ENCODE measurements at regions not wholly inside any gene's neighbourhood (a gene's known extent, or its start where the extent isn't known, plus 50 kb on each side); places are given as distances from the start of the nearest gene placed in this dataset.

DNA sequence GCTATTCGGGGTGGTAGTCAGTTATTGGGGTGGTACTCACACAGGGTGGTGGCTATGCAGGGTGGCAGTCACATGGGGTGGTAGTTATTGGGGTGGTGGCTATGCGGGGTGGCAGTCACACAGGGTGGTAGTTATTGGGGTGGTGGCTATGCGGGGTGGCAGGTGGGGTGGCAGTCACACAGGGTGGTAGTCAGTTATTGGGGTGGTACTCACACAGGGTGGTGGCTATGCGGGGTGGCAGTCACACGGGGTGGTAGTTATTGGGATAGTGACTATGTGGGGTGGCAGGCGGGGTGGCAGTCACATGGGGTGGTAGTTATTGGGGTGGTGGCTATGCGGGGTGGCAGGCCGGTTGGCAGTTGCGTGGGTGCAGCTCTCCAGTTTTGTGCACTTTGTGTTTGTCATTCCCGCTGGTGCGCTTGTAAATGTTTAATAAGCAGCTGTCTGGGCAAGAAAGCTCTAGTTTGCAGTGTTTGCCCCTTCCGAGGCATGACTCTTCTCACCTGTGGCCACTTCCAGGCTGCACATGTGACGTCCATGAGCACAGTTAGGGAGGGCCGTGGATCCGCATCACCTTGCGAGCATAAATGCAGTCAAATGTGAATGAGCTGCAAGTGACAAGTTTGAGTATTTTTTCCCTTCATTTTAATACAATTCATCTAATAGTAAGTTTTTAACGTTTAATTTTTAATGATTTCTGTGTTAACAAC, 219.0 kb upstream of the CST7 start:
- no peaks in the 10 kb centered on the region for H3K4me1 ChIP-seq (ENCODE audit: control insufficient read depth, low read length)
- no peaks in the 10 kb centered on the region for H4K20me1 ChIP-seq (ENCODE audit: control insufficient read depth, insufficient read depth, low read depth, low read length)
- no peak overlapping the region for H3K4me2 ChIP-seq (ENCODE audit: low read length)
- no peaks in the 10 kb centered on the region for H3K79me2 ChIP-seq (ENCODE audit: control insufficient read depth, low read length)
- H3K27me3 ChIP-seq (ENCODE audit: control insufficient read depth, low read length), result no peaks in the 10 kb centered on the region
- no peak overlapping the region for H3K4me3 ChIP-seq (ENCODE audit: low read length)
- H3K27ac ChIP-seq (ENCODE audit: low read depth, low read length), result no peak overlapping the region
- H3K9me3 ChIP-seq (ENCODE audit: control insufficient read depth, insufficient read depth, low read length), result no peaks in the 10 kb centered on the region
- TF ChIP-seq, protein P1, sequence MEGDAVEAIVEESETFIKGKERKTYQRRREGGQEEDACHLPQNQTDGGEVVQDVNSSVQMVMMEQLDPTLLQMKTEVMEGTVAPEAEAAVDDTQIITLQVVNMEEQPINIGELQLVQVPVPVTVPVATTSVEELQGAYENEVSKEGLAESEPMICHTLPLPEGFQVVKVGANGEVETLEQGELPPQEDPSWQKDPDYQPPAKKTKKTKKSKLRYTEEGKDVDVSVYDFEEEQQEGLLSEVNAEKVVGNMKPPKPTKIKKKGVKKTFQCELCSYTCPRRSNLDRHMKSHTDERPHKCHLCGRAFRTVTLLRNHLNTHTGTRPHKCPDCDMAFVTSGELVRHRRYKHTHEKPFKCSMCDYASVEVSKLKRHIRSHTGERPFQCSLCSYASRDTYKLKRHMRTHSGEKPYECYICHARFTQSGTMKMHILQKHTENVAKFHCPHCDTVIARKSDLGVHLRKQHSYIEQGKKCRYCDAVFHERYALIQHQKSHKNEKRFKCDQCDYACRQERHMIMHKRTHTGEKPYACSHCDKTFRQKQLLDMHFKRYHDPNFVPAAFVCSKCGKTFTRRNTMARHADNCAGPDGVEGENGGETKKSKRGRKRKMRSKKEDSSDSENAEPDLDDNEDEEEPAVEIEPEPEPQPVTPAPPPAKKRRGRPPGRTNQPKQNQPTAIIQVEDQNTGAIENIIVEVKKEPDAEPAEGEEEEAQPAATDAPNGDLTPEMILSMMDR (IDR thresholded peaks at IDR 0.05; ENCODE audit: low read depth, low read length, poor library complexity, severe bottlenecking), result no peak
- TF ChIP-seq EZH2phosphoT487 (IDR thresholded peaks at IDR 0.05; ENCODE audit: borderline replicate concordance, low read length), result no peak
- H3K36me3 ChIP-seq (ENCODE audit: control insufficient read depth, low read length), result no peaks in the 10 kb centered on the region
- H3K9me2 ChIP-seq (replicated peaks; ENCODE audit: control insufficient read depth, low read length), result no peaks in the 10 kb centered on the region
- H3F3A ChIP-seq (ENCODE audit: control insufficient read depth, insufficient read depth), result no peaks in the 10 kb centered on the region

DNA sequence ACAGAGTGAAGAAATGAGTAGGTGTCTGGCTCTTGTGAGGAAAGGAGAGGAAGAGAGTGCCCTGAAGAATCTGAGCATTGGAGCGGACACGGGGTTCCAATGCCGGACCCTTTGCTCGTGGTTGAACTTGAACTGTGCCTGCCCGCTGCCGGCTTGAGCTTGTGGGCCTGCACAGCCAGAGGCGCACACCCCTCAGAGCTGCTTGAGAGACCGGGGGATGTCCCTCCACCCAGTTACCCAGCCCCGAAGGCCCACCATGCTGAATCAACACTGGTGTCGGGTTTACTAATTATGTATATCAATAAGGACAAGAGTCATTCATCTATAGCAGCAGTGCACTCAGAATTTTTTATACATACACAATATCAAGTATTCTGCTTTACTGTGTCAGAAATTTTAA, 218.3 kb upstream of the CST7 start:
- H3K79me2 ChIP-seq (ENCODE audit: control insufficient read depth, low read length), result no peaks in the 10 kb centered on the region
- no peaks in the 10 kb centered on the region for H3F3A ChIP-seq (ENCODE audit: control insufficient read depth, insufficient read depth)
- no peak overlapping the region for H3K27ac ChIP-seq (ENCODE audit: low read depth, low read length)
- no peaks in the 10 kb centered on the region for H3K9me3 ChIP-seq (ENCODE audit: control insufficient read depth, insufficient read depth, low read length)
- no peaks in the 10 kb centered on the region for H4K20me1 ChIP-seq (ENCODE audit: control insufficient read depth, insufficient read depth, low read depth, low read length)
- H3K4me1 ChIP-seq (ENCODE audit: control insufficient read depth, low read length), result no peaks in the 10 kb centered on the region
- no peaks in the 10 kb centered on the region for H3K36me3 ChIP-seq (ENCODE audit: control insufficient read depth, low read length)
- no peaks in the 10 kb centered on the region for H3K27me3 ChIP-seq (ENCODE audit: control insufficient read depth, low read length)
- H3K9me2 ChIP-seq (replicated peaks; ENCODE audit: control insufficient read depth, low read length), result no peaks in the 10 kb centered on the region
- no peak overlapping the region for H3K4me2 ChIP-seq (ENCODE audit: low read length)
- no peak for TF ChIP-seq EZH2phosphoT487 (IDR thresholded peaks at IDR 0.05; ENCODE audit: borderline replicate concordance, low read length)
- TF ChIP-seq, protein P1 (IDR thresholded peaks at IDR 0.05; ENCODE audit: low read depth, low read length, poor library complexity, severe bottlenecking), result no peak
- H3K4me3 ChIP-seq (ENCODE audit: low read length), result no peak overlapping the region

DNA sequence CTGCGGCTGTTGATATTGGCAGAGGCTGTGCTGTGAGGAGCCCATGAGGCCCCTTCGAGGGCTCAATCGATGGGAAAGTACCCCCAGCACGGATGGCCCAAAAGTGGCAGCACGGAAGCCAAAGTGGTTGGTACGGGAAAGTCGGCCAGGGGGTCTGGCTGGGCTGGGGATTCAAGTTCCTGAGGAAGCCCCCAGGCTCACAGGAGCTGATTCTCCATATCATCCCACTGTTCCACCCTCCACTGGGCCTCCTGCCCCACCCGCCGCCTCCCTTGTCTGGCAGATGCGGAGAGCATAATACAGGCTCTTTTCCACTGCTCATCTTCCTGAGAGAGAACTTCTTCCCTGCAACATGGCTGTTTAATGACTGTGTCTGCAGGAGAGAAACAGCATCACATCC, 217.8 kb upstream of the CST7 start:
- H4K20me1 ChIP-seq (ENCODE audit: control insufficient read depth, insufficient read depth, low read depth, low read length), result no peaks in the 10 kb centered on the region
- H3K9me2 ChIP-seq (replicated peaks; ENCODE audit: control insufficient read depth, low read length), result no peaks in the 10 kb centered on the region
- no peak overlapping the region for H3K27ac ChIP-seq (ENCODE audit: low read depth, low read length)
- H3K36me3 ChIP-seq (ENCODE audit: control insufficient read depth, low read length), result no peaks in the 10 kb centered on the region
- no peaks in the 10 kb centered on the region for H3K79me2 ChIP-seq (ENCODE audit: control insufficient read depth, low read length)
- H3K4me2 ChIP-seq (ENCODE audit: low read length), result no peak overlapping the region
- H3K4me3 ChIP-seq (ENCODE audit: low read length), result no peak overlapping the region
- no peaks in the 10 kb centered on the region for H3K4me1 ChIP-seq (ENCODE audit: control insufficient read depth, low read length)
- no peaks in the 10 kb centered on the region for H3F3A ChIP-seq (ENCODE audit: control insufficient read depth, insufficient read depth)
- TF ChIP-seq, protein P1 (IDR thresholded peaks at IDR 0.05; ENCODE audit: low read depth, low read length, poor library complexity, severe bottlenecking), result no peak
- no peaks in the 10 kb centered on the region for H3K27me3 ChIP-seq (ENCODE audit: control insufficient read depth, low read length)
- no peaks in the 10 kb centered on the region for H3K9me3 ChIP-seq (ENCODE audit: control insufficient read depth, insufficient read depth, low read length)

All from DOHH2 (cell line).